Body of pancreas (tissue), 4 donors: ENCODE measurements at regions not wholly inside any gene's neighbourhood (a gene's known extent, or its start where the extent isn't known, plus 50 kb on each side); places are given as distances from the start of the nearest gene placed in this dataset.

Experiments
- CTCF ChIP-seq, 7 experiments: fragments of 450-650 bp in 4 of 7; fragments of 200-600 bp in 3 of 7; sonication (generic) in 3 of 7; IDR thresholded peaks; one replicate each; pipeline ENCODE4 v1.5.1; 2016 to 2019; ENCODE audit warnings: antibody characterized with exemption in 7 of 7
- POLR2A ChIP-seq, 3 donors: fragments of 450-650 bp; IDR thresholded peaks; one replicate each; pipeline ENCODE4 v1.6.1; 2016; ENCODE audit warnings: antibody characterized with exemption in 3 of 3, mild to moderate bottlenecking in 2 of 3

GRCh38 chr5:121366515-121366914 is 485.2 kb upstream of the FTMT start:
- TF ChIP-seq POLR2A (IDR thresholded peaks at IDR 0.05) = no peak
- no peak for TF ChIP-seq CTCF (IDR thresholded peaks at IDR 0.05)
